HEK293 (cell line): ENCODE measurements at regions not wholly inside any gene's neighbourhood (a gene's known extent, or its start where the extent isn't known, plus 50 kb on each side); places are given as distances from the start of the nearest gene placed in this dataset.

Experiments used
- CTCF ChIP-seq: fragments of 450-650 bp; formaldehyde crosslinking; IDR thresholded peaks from 2 replicates; pipeline ENCODE4 v1.5.1; 2016; ENCODE audit warnings: missing biosample characterization, missing genetic modification characterization
- KLF16 ChIP-seq: fragments of 450-650 bp; formaldehyde crosslinking; IDR thresholded peaks from 2 replicates; pipeline ENCODE4 v1.5.1; 2017; ENCODE audit warnings: missing biosample characterization, missing genetic modification characterization
- YY1 ChIP-seq: fragments of 450-650 bp; formaldehyde crosslinking; IDR thresholded peaks from 2 replicates; pipeline ENCODE4 v1.5.1; 2018; ENCODE audit warnings: missing biosample characterization, missing genetic modification characterization
- ZNF10 ChIP-seq: fragments of 450-650 bp; formaldehyde crosslinking; IDR thresholded peaks from 2 replicates; pipeline ENCODE4 v1.5.1; 2017; ENCODE audit warnings: missing biosample characterization, missing genetic modification characterization
- ZNF19 ChIP-seq: fragments of 450-650 bp; formaldehyde crosslinking; IDR thresholded peaks from 2 replicates; pipeline ENCODE4; 2016; ENCODE audit warnings: missing biosample characterization, missing genetic modification characterization, low read depth
- ZNF274 ChIP-seq, 2 experiments: fragments of 200-500 bp in 1 of 2; fragments of 450-650 bp in 1 of 2; sonication (Bioruptor generic) in 1 of 2; formaldehyde crosslinking in 1 of 2; IDR thresholded peaks; 2 replicates each; pipeline versions ENCODE4 v1.5.1 to v1.6.1; 2014 to 2016; ENCODE audit warnings: borderline replicate concordance in 1 of 2, inconsistent platforms in 1 of 2, low read length in 1 of 2, missing biosample characterization in 1 of 2, missing genetic modification characterization in 1 of 2
- ZNF280C ChIP-seq: fragments of 450-650 bp; formaldehyde crosslinking; IDR thresholded peaks from 2 replicates; pipeline ENCODE4 v1.5.1; 2016; ENCODE audit warnings: missing biosample characterization, missing genetic modification characterization
- ZNF585B ChIP-seq: fragments of 450-650 bp; formaldehyde crosslinking; IDR thresholded peaks from 2 replicates; pipeline ENCODE4 v1.5.1; 2016; ENCODE audit warnings: missing biosample characterization, missing genetic modification characterization
- ZNF626 ChIP-seq: fragments of 450-650 bp; sonication (Bioruptor Pico); formaldehyde crosslinking; IDR thresholded peaks from 2 replicates; pipeline ENCODE4 v1.5.1; 2018; ENCODE audit warnings: missing biosample characterization, missing genetic modification characterization, inconsistent platforms

DNA sequence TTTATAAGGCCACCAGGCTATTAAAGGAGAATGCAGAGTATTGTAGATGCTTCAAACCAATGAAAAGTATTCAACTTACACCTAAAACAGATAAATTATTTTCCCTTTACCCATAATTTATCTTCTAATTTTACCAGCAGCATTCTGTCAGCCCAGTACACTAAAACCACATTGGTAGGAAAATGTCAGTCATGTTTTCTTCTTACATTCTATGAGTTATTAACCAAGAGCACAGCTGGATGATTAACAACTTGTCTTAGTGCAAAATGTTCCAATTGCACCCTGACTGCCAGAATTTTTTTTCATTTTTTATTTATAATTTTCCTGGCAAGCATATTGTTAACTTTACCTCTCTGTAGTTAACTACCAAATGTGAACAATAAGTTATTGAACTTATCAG, 79.0 kb upstream of the WDR75 start:
- TF ChIP-seq ZNF10 (tag by site-specific recombination) = no peak
- TF ChIP-seq ZNF274 (IDR thresholded peaks at IDR 0.05; ENCODE audit: low read length) = no peak
- TF ChIP-seq ZNF274 (tag by site-specific recombination; IDR thresholded peaks at IDR 0.05; ENCODE audit: borderline replicate concordance) = no peak
- no peak for TF ChIP-seq YY1 (tag by site-specific recombination)
- TF ChIP-seq ZNF626 (tag by site-specific recombination) = no peak
- no peak for TF ChIP-seq CTCF (tag by site-specific recombination)
- no peak for TF ChIP-seq ZNF19 (tag by site-specific recombination)
- TF ChIP-seq KLF16 (tag by site-specific recombination) = no peak
- TF ChIP-seq ZNF585B (tag by site-specific recombination) = no peak
- no peak for TF ChIP-seq ZNF280C (tag by site-specific recombination)
